ENCODE measurements at regions not wholly inside any gene's neighbourhood (a gene's known extent, or its start where the extent isn't known, plus 50 kb on each side); places are given as distances from the start of the nearest gene placed in this dataset.

DNA sequence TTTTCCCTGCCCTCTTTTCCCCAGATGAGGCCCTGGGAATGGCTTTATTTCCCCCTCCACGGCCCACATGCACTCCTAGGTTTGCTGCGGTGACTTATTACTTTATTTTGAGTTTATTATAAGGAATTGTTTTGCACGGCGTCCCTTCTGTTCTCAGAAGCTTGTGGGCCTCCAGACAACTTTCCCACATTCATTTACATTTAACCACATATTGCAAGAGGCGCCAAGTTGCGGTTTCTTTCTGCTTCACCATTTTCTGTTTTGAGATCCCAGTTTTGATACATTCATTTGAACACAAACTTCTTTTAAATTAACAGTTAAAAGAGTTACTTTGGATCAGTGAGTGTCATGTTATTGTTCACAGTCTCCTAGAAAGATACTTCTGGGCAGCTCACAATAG lies 532.5 kb upstream of the MGMT start:
- intact Hi-C loops (cut with DNase I): no loop called here
- no peak overlapping the region for H3K27ac ChIP-seq
- no peak for DNase-seq

DNA sequence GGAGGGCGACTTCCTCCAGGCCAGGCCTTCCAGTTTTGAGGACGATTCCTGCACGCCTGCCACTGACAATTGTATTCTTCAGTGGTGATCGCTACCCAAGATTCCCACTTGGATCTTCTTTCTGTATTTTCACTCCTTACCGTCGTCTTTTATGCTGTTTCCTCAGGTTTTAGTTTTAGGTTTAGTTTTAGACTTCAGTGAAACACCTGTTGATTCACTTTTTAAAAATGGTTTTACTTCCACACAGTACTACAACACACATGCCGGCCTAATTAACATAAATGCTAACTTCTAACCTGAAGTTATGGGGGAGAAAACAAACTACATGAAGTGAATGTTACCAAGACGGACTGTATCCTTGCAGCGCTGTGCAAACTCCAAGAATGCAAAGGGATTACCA lies 530.6 kb upstream of the MGMT start:
- Histone ChIP-seq H3K27ac (no peak overlapping the region), H3K4me3 (no peak overlapping the region), H3K9me3 (no peaks in the 10 kb centered on the region), H3K27me3 (no peaks in the 10 kb centered on the region), H3K4me1 (no peaks in the 10 kb centered on the region), H3K36me3 (no peaks in the 10 kb centered on the region)
- DNase-seq: no peak
- TF ChIP-seq POLR2AphosphoS5 (IDR thresholded peaks at IDR 0.05): no peak
- no peak for TF ChIP-seq POLR2A (IDR thresholded peaks at IDR 0.05)
- TF ChIP-seq EP300 (IDR thresholded peaks at IDR 0.05): no peak
- TF ChIP-seq, protein P1, sequence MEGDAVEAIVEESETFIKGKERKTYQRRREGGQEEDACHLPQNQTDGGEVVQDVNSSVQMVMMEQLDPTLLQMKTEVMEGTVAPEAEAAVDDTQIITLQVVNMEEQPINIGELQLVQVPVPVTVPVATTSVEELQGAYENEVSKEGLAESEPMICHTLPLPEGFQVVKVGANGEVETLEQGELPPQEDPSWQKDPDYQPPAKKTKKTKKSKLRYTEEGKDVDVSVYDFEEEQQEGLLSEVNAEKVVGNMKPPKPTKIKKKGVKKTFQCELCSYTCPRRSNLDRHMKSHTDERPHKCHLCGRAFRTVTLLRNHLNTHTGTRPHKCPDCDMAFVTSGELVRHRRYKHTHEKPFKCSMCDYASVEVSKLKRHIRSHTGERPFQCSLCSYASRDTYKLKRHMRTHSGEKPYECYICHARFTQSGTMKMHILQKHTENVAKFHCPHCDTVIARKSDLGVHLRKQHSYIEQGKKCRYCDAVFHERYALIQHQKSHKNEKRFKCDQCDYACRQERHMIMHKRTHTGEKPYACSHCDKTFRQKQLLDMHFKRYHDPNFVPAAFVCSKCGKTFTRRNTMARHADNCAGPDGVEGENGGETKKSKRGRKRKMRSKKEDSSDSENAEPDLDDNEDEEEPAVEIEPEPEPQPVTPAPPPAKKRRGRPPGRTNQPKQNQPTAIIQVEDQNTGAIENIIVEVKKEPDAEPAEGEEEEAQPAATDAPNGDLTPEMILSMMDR (IDR thresholded peaks at IDR 0.05): no peak
- 94 to 95% methylated on average over 9 of the region's 9 CpGs for WGBS, 2 donors
- intact Hi-C loops (cut with DNase I): no loop called here

More for the DNA sequence above, 532.5 kb upstream of the MGMT start:
- Histone ChIP-seq H3K9me3 (no peaks in the 10 kb centered on the region), H3K27me3 (no peaks in the 10 kb centered on the region), H3K4me1 (peaks cover 0 to 7% (median 0%) of the 10 kb centered on the region in 4 donors), H3K36me3 (no peaks in the 10 kb centered on the region), H3K4me3 (no peak overlapping the region)
- TF ChIP-seq, protein P1 (IDR thresholded peaks at IDR 0.05): no peak
- TF ChIP-seq EP300 (IDR thresholded peaks at IDR 0.05): no peak
- no peak for TF ChIP-seq POLR2A (IDR thresholded peaks at IDR 0.05)
- TF ChIP-seq POLR2AphosphoS5 (IDR thresholded peaks at IDR 0.05): no peak
- 79 to 83% methylated on average over 6 of the region's 6 CpGs for WGBS, 2 donors

GRCh38 chr10:128938558-128938957 lies 528.5 kb upstream of the MGMT start:
- intact Hi-C loops (cut with DNase I): no loop called here
- no peak overlapping the region for H3K4me3 ChIP-seq
- no peaks in the 10 kb centered on the region for H3K9me3 ChIP-seq
- no peaks in the 10 kb centered on the region for H3K27me3 ChIP-seq
- H3K36me3 ChIP-seq: no peaks in the 10 kb centered on the region
- no peaks in the 10 kb centered on the region for H3K4me1 ChIP-seq
- no peak for TF ChIP-seq POLR2A (IDR thresholded peaks at IDR 0.05)
- TF ChIP-seq, protein P1 (IDR thresholded peaks at IDR 0.05): no peak
- TF ChIP-seq EP300 (IDR thresholded peaks at IDR 0.05): no peak
- TF ChIP-seq POLR2AphosphoS5 (IDR thresholded peaks at IDR 0.05): no peak
- WGBS, 2 donors: 57 to 76% methylated on average over 3 of the region's 3 CpGs
- no peak for DNase-seq
- H3K27ac ChIP-seq: no peak overlapping the region

DNA sequence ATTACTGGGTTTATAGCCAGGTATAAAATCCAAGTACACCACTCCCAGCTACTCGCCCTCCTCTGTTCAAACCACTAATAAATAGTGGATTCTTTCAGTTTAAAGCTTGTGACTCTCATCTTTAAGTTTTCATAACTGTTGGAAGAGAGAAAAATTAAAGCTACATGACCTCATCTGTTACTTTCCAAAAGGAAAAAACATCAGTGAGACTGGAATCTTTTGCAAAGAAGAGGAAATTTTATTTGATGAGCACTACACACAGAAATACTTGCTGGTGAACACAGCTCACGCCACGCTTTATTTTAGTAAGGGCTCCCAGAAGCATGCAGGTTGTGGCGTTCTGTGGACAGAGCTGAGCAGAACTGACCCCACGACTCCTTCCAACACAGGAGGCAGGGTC lies 527.0 kb upstream of the MGMT start:
- H3K9me3 ChIP-seq: no peaks in the 10 kb centered on the region
- no peaks in the 10 kb centered on the region for H3K27me3 ChIP-seq
- intact Hi-C loops (cut with DNase I): no loop called here
- 85 to 90% methylated on average over 5 of the region's 5 CpGs for WGBS, 2 donors
- no peak for DNase-seq
- H3K4me1 ChIP-seq: no peaks in the 10 kb centered on the region
- H3K36me3 ChIP-seq: no peaks in the 10 kb centered on the region
- no peak overlapping the region for H3K27ac ChIP-seq
- H3K4me3 ChIP-seq: no peak overlapping the region
- TF ChIP-seq POLR2AphosphoS5 (IDR thresholded peaks at IDR 0.05) (no peak), POLR2A (IDR thresholded peaks at IDR 0.05) (no peak), EP300 (IDR thresholded peaks at IDR 0.05) (no peak)
- TF ChIP-seq, protein P1 (IDR thresholded peaks at IDR 0.05): no peak

- H3K27ac ChIP-seq: no peak overlapping the region
- TF ChIP-seq POLR2A (IDR thresholded peaks at IDR 0.05) (no peak), POLR2AphosphoS5 (IDR thresholded peaks at IDR 0.05) (no peak), EP300 (IDR thresholded peaks at IDR 0.05) (no peak)
- TF ChIP-seq, protein P1 (IDR thresholded peaks at IDR 0.05): no peak
- H3K9me3 ChIP-seq: no peaks in the 10 kb centered on the region
- 81 to 82% methylated on average over 6 of the region's 6 CpGs for WGBS, 2 donors
- no peak overlapping the region for H3K4me3 ChIP-seq
- no peaks in the 10 kb centered on the region for H3K27me3 ChIP-seq
- intact Hi-C loops (cut with DNase I): no loop called here
- DNase-seq: peak; percentile 72
- no peaks in the 10 kb centered on the region for H3K4me1 ChIP-seq
- no peaks in the 10 kb centered on the region for H3K36me3 ChIP-seq
These were observed 523.9 kb upstream of the MGMT start for GRCh38 chr10:128943111-128943510.

All from sigmoid colon (tissue), 6 donors.